ENCODE measurements at regions not wholly inside any gene's neighbourhood (a gene's known extent, or its start where the extent isn't known, plus 50 kb on each side); places are given as distances from the start of the nearest gene placed in this dataset.

DNA sequence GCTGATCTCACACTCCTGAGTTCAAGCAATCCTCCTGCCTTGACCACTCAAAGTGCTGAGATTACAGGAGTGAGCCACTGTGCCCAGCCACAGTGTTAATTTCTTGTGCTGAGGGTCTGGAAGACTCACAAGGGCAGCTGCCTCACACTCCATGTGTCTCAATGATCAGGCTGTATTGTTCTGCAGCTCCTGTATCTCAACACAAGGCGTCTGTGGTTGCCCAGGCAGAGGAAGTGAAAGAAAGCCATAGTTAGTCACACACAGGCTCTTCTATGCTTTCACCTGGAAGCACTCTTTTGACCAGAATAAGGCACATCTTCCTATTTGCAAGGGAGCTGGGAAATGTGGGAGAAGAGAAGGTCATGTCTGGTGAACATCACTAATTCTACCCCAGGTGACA, 107.3 kb upstream of the ZNF507 start:
- TF ChIP-seq POLR2A (IDR thresholded peaks at IDR 0.05; ENCODE audit: low read length) (no peak), GATA1 (IDR thresholded peaks at IDR 0.05; ENCODE audit: low read depth, low read length) (no peak)
